A673 (cell line): ENCODE measurements at regions not wholly inside any gene's neighbourhood (a gene's known extent, or its start where the extent isn't known, plus 50 kb on each side); places are given as distances from the start of the nearest gene placed in this dataset.

ENCODE experiments used
- EZH2 ChIP-seq: fragments of 200-600 bp; sonication (generic); IDR thresholded peaks from 2 replicates; pipeline ENCODE4 v1.6.1; 2017; ENCODE audit warnings: borderline replicate concordance, low read depth, mild to moderate bottlenecking, mixed read lengths, antibody characterized with exemption, low read length; ENCODE audit not compliant: poor library complexity, severe bottlenecking
- TF ChIP-seq, protein P1 (sequence below): fragments of 300-800, 200-600 bp; sonication (generic); conservative IDR thresholded peaks from 2 replicates; pipeline ENCODE4 v1.5.1; 2017; ENCODE audit warnings: low read depth, mild to moderate bottlenecking, antibody characterized with exemption, low read length, moderate library complexity, mixed read lengths

DNA sequence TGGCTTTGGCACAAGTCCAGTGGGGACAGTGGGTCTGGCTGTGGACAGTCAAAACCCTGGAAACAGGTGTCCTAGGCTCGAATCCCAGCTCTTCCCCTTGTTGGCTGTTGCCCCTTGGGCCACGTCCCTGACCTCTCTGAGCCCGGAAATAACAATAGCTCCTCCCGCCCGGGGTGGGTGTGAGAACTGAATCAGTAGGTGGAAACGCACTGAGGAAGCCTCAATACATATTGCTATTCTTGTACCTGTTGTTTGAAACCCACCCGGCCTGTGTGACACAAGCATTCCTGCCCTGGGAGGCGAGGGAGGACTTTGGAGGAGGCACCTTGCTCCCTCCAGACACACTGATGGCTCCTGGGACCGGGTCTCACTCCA, 134.1 kb downstream of the OLFM1 start:
- TF ChIP-seq EZH2 = no peak
- TF ChIP-seq, protein P1, sequence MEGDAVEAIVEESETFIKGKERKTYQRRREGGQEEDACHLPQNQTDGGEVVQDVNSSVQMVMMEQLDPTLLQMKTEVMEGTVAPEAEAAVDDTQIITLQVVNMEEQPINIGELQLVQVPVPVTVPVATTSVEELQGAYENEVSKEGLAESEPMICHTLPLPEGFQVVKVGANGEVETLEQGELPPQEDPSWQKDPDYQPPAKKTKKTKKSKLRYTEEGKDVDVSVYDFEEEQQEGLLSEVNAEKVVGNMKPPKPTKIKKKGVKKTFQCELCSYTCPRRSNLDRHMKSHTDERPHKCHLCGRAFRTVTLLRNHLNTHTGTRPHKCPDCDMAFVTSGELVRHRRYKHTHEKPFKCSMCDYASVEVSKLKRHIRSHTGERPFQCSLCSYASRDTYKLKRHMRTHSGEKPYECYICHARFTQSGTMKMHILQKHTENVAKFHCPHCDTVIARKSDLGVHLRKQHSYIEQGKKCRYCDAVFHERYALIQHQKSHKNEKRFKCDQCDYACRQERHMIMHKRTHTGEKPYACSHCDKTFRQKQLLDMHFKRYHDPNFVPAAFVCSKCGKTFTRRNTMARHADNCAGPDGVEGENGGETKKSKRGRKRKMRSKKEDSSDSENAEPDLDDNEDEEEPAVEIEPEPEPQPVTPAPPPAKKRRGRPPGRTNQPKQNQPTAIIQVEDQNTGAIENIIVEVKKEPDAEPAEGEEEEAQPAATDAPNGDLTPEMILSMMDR = no peak
